ENCODE measurements at regions not wholly inside any gene's neighbourhood (a gene's known extent, or its start where the extent isn't known, plus 50 kb on each side); places are given as distances from the start of the nearest gene placed in this dataset.

GRCh38 chr13:81395368-81395767 lies 1054.4 kb upstream of the SPRY2 start:
- no peak for TF ChIP-seq CTCF (IDR thresholded peaks at IDR 0.05; ENCODE audit: extremely low read depth, low read depth, low read length)
- Histone ChIP-seq H3K4me2 (ENCODE audit: insufficient read depth, low read length) (no peak overlapping the region), H3K9me3 (ENCODE audit: low read depth, low read length) (no peaks in the 10 kb centered on the region), H4K20me1 (ENCODE audit: insufficient read depth, low read length) (no peaks in the 10 kb centered on the region), H3K4me3 (ENCODE audit: insufficient read depth, low read length) (no peak overlapping the region), H3K4me1 (ENCODE audit: insufficient read depth, low read length) (no peaks in the 10 kb centered on the region), H2AFZ (ENCODE audit: low read length) (no peak overlapping the region), H3K27ac (ENCODE audit: low read depth, low read length) (no peak overlapping the region), H3K36me3 (ENCODE audit: insufficient read depth, low read length) (no peaks in the 10 kb centered on the region), H3K79me2 (ENCODE audit: insufficient read depth, low read length) (no peaks in the 10 kb centered on the region), H3K27me3 (ENCODE audit: insufficient read depth, low read length) (no peaks in the 10 kb centered on the region)
- DNase-seq (ENCODE audit: insufficient read length, low spot score, missing footprints) = no peak

GRCh38 chr13:81394640-81395039 lies 1053.7 kb upstream of the SPRY2 start:
- Histone ChIP-seq H3K36me3 (ENCODE audit: insufficient read depth, low read length) (no peaks in the 10 kb centered on the region), H3K27me3 (ENCODE audit: insufficient read depth, low read length) (no peaks in the 10 kb centered on the region), H3K9me3 (ENCODE audit: low read depth, low read length) (no peaks in the 10 kb centered on the region), H3K27ac (ENCODE audit: low read depth, low read length) (no peak overlapping the region), H3K4me2 (ENCODE audit: insufficient read depth, low read length) (no peak overlapping the region), H3K79me2 (ENCODE audit: insufficient read depth, low read length) (no peaks in the 10 kb centered on the region), H4K20me1 (ENCODE audit: insufficient read depth, low read length) (no peaks in the 10 kb centered on the region), H3K4me3 (ENCODE audit: insufficient read depth, low read length) (no peak overlapping the region), H3K4me1 (ENCODE audit: insufficient read depth, low read length) (no peaks in the 10 kb centered on the region), H2AFZ (ENCODE audit: low read length) (no peak overlapping the region)
- DNase-seq (ENCODE audit: insufficient read length, low spot score, missing footprints) = no peak
- TF ChIP-seq CTCF (IDR thresholded peaks at IDR 0.05; ENCODE audit: extremely low read depth, low read depth, low read length) = no peak

GRCh38 chr13:81393721-81394120 lies 1052.8 kb upstream of the SPRY2 start:
- Histone ChIP-seq H2AFZ (ENCODE audit: low read length) (no peak overlapping the region), H3K4me1 (ENCODE audit: insufficient read depth, low read length) (no peaks in the 10 kb centered on the region), H3K27me3 (ENCODE audit: insufficient read depth, low read length) (no peaks in the 10 kb centered on the region), H3K27ac (ENCODE audit: low read depth, low read length) (no peak overlapping the region), H4K20me1 (ENCODE audit: insufficient read depth, low read length) (no peaks in the 10 kb centered on the region), H3K36me3 (ENCODE audit: insufficient read depth, low read length) (no peaks in the 10 kb centered on the region), H3K4me2 (ENCODE audit: insufficient read depth, low read length) (no peak overlapping the region), H3K9me3 (ENCODE audit: low read depth, low read length) (no peaks in the 10 kb centered on the region), H3K4me3 (ENCODE audit: insufficient read depth, low read length) (no peak overlapping the region), H3K79me2 (ENCODE audit: insufficient read depth, low read length) (no peaks in the 10 kb centered on the region)
- no peak for DNase-seq (ENCODE audit: insufficient read length, low spot score, missing footprints)
- no peak for TF ChIP-seq CTCF (IDR thresholded peaks at IDR 0.05; ENCODE audit: extremely low read depth, low read depth, low read length)

- Histone ChIP-seq H3K4me3 (ENCODE audit: insufficient read depth, low read length) (no peak overlapping the region), H2AFZ (ENCODE audit: low read length) (no peak overlapping the region), H3K79me2 (ENCODE audit: insufficient read depth, low read length) (no peaks in the 10 kb centered on the region), H3K27me3 (ENCODE audit: insufficient read depth, low read length) (no peaks in the 10 kb centered on the region), H3K36me3 (ENCODE audit: insufficient read depth, low read length) (no peaks in the 10 kb centered on the region), H3K4me1 (ENCODE audit: insufficient read depth, low read length) (no peaks in the 10 kb centered on the region), H3K27ac (ENCODE audit: low read depth, low read length) (no peak overlapping the region), H3K4me2 (ENCODE audit: insufficient read depth, low read length) (no peak overlapping the region), H4K20me1 (ENCODE audit: insufficient read depth, low read length) (no peaks in the 10 kb centered on the region), H3K9me3 (ENCODE audit: low read depth, low read length) (no peaks in the 10 kb centered on the region)
- no peak for DNase-seq (ENCODE audit: insufficient read length, low spot score, missing footprints)
- no peak for TF ChIP-seq CTCF (IDR thresholded peaks at IDR 0.05; ENCODE audit: extremely low read depth, low read depth, low read length)
Measured at GRCh38 chr13:81393110-81393509, 1052.2 kb upstream of the SPRY2 start.

Measured in osteoblast (primary cell).